ENCODE measurements at regions not wholly inside any gene's neighbourhood (a gene's known extent, or its start where the extent isn't known, plus 50 kb on each side); places are given as distances from the start of the nearest gene placed in this dataset.

DNA sequence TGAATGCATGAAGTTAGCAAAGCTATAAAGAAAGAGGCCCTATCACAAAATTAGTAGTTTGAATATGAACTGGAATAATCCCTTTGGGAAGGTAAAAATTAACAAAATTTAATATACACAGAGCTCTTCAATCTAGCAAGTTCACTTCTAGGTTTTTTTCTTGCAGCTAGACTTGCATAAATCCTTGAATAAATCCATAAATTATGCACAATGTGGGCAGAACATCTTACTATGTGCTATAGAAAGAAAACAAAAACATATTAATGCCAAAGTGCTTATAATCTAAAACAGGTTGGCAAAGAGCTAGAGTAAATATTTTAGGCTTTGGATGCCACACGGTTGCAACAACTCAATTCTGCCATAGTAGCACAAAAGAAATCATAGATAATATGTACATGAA lies 138.5 kb upstream of the FREM1 start:
- H3K27me3 Mint-ChIP-seq (ENCODE audit: unreplicated experiment), result peaks cover 30% of the 10 kb centered on the region
- H3K4me1 Mint-ChIP-seq (ENCODE audit: unreplicated experiment), result no peaks in the 10 kb centered on the region
- no peaks in the 10 kb centered on the region for H3K36me3 Mint-ChIP-seq (ENCODE audit: unreplicated experiment)
- DNase-seq (ENCODE audit: extremely low spot score, unreplicated experiment), result no peak
- H3K27ac Mint-ChIP-seq (ENCODE audit: unreplicated experiment), result no peak overlapping the region
- TF ChIP-seq, protein P1, sequence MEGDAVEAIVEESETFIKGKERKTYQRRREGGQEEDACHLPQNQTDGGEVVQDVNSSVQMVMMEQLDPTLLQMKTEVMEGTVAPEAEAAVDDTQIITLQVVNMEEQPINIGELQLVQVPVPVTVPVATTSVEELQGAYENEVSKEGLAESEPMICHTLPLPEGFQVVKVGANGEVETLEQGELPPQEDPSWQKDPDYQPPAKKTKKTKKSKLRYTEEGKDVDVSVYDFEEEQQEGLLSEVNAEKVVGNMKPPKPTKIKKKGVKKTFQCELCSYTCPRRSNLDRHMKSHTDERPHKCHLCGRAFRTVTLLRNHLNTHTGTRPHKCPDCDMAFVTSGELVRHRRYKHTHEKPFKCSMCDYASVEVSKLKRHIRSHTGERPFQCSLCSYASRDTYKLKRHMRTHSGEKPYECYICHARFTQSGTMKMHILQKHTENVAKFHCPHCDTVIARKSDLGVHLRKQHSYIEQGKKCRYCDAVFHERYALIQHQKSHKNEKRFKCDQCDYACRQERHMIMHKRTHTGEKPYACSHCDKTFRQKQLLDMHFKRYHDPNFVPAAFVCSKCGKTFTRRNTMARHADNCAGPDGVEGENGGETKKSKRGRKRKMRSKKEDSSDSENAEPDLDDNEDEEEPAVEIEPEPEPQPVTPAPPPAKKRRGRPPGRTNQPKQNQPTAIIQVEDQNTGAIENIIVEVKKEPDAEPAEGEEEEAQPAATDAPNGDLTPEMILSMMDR (IDR thresholded peaks at IDR 0.05), result no peak
- H3K9me3 Mint-ChIP-seq (ENCODE audit: unreplicated experiment), result no peaks in the 10 kb centered on the region
- H3K4me3 Mint-ChIP-seq (ENCODE audit: unreplicated experiment), result no peak overlapping the region

DNA sequence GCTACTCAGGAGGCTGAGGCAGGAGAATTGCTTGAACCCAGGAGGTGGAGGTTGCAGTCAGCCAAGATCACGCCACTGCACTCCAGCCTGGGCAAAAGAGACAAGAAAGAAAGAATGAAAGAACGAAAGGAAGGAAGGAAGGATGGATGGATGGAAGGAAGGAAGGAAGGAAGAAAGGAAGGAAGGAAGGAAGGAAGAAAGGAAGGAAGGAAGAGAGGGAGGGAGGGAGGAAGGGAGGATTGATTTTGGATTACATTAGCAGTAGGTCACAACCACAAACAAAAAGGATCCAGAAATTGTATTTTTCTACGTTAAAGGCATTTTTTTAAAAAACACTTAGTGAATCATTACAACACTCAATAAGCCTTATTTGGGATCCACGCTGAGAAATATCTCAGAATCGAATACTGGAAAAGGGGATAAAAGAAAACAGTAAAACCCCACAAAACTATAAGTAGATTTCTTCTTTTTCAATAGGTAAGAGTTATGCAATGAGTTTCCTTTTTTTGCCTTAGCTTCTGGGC lies 136.9 kb upstream of the FREM1 start:
- Mint-ChIP-seq H3K27me3 (ENCODE audit: unreplicated experiment) (peaks cover 30% of the 10 kb centered on the region), H3K27ac (ENCODE audit: unreplicated experiment) (no peak overlapping the region), H3K4me3 (ENCODE audit: unreplicated experiment) (no peak overlapping the region), H3K36me3 (ENCODE audit: unreplicated experiment) (no peaks in the 10 kb centered on the region), H3K4me1 (ENCODE audit: unreplicated experiment) (no peaks in the 10 kb centered on the region), H3K9me3 (ENCODE audit: unreplicated experiment) (no peaks in the 10 kb centered on the region)
- TF ChIP-seq, protein P1 (IDR thresholded peaks at IDR 0.05), result no peak
- no peak for DNase-seq (ENCODE audit: extremely low spot score, unreplicated experiment)

DNA sequence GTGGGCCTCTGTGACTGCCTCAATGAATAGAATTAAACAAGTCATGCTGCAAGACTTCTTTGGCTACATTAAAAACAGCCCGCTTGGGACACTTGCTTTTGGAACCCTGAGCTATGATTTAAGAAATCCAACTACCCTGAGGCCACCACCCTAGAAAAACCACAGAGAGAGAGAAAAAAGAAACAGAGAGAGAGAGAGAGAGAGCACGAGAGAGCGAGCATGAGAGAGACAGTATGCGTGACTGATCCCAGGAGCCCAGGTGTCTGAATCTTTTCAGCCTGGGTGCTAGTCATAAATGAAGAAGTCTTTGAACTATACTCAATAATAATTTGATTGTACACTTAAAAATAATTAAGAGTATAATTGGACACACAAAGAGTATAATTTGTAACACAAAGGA lies 123.1 kb upstream of the FREM1 start:
- Mint-ChIP-seq H3K4me1 (ENCODE audit: unreplicated experiment) (no peaks in the 10 kb centered on the region), H3K9me3 (ENCODE audit: unreplicated experiment) (no peaks in the 10 kb centered on the region), H3K27me3 (ENCODE audit: unreplicated experiment) (peaks cover 25% of the 10 kb centered on the region), H3K27ac (ENCODE audit: unreplicated experiment) (no peak overlapping the region), H3K4me3 (ENCODE audit: unreplicated experiment) (no peak overlapping the region), H3K36me3 (ENCODE audit: unreplicated experiment) (no peaks in the 10 kb centered on the region)
- no peak for DNase-seq (ENCODE audit: extremely low spot score, unreplicated experiment)
- TF ChIP-seq, protein P1 (IDR thresholded peaks at IDR 0.05), result no peak

DNA sequence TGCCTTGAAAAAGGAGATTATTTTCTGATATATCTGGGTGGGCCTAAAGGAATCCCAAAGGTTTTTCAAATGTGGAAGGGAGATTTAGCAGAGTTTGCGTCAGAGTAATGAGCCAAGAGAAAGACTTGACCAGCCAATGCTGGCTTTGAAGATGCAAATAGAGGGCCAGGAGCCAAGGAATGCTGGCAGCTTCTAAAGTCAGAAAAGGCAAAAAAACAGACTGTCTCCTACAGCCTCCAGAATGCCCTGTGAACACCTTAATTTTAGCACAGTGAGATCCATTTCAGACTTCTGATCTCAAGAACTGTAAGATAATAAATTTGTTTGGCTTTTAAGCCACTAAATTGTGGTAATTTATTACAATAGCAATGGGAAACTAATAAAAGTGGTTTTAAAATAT lies 122.6 kb upstream of the FREM1 start:
- Mint-ChIP-seq H3K4me1 (ENCODE audit: unreplicated experiment) (no peaks in the 10 kb centered on the region), H3K27me3 (ENCODE audit: unreplicated experiment) (peaks cover 28% of the 10 kb centered on the region), H3K9me3 (ENCODE audit: unreplicated experiment) (peaks cover 3% of the 10 kb centered on the region), H3K27ac (ENCODE audit: unreplicated experiment) (no peak overlapping the region), H3K36me3 (ENCODE audit: unreplicated experiment) (no peaks in the 10 kb centered on the region), H3K4me3 (ENCODE audit: unreplicated experiment) (no peak overlapping the region)
- DNase-seq (ENCODE audit: extremely low spot score, unreplicated experiment), result no peak
- TF ChIP-seq, protein P1 (IDR thresholded peaks at IDR 0.05), result no peak

DNA sequence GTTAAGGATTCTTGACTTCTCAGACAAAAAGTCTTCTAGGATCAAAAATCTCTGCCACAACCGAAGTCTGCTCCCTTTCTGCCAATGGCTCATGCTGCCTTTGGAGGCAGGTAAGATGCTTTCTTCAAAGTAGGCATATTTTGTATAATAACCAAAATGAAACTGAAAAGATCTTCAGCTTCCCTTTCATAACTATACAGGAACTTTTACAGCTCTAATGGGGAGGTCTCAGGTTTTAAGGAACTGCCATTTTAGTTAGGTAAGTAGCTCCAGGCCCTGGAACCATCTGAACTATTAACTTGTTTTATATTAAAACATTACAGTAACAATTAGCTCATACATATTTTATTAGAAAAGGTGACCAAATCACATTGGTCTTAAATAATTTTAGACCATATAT lies 110.9 kb upstream of the FREM1 start:
- no peaks in the 10 kb centered on the region for H3K36me3 Mint-ChIP-seq (ENCODE audit: unreplicated experiment)
- H3K4me3 Mint-ChIP-seq (ENCODE audit: unreplicated experiment), result no peak overlapping the region

More for the DNA sequence above, 110.9 kb upstream of the FREM1 start:
- peaks cover 11% of the 10 kb centered on the region for H3K27me3 Mint-ChIP-seq (ENCODE audit: unreplicated experiment)
- no peak overlapping the region for H3K27ac Mint-ChIP-seq (ENCODE audit: unreplicated experiment)
- no peaks in the 10 kb centered on the region for H3K4me1 Mint-ChIP-seq (ENCODE audit: unreplicated experiment)
- TF ChIP-seq, protein P1 (IDR thresholded peaks at IDR 0.05), result no peak
- H3K9me3 Mint-ChIP-seq (ENCODE audit: unreplicated experiment), result no peaks in the 10 kb centered on the region
- no peak for DNase-seq (ENCODE audit: extremely low spot score, unreplicated experiment)
